ENCODE measurements at regions not wholly inside any gene's neighbourhood (a gene's known extent, or its start where the extent isn't known, plus 50 kb on each side); places are given as distances from the start of the nearest gene placed in this dataset.

GRCh38 chr6:167651318-167652041 lies 175.2 kb upstream of the AFDN start:
- Histone ChIP-seq H3K4me3 (ENCODE audit: control insufficient read depth in 2 of 3, extremely low read depth in 1 of 3, insufficient read depth in 2 of 3, low read depth in 1 of 3, low read length in 3 of 3) (no peak overlapping the region), H2AFZ (ENCODE audit: control insufficient read depth, low read length) (no peak overlapping the region), H3K27me3 (ENCODE audit: control insufficient read depth, extremely low read depth, insufficient read depth, low read length) (no peaks in the 10 kb centered on the region), H3K27ac (ENCODE audit: control insufficient read depth, insufficient read depth, low read length) (no peak overlapping the region), H4K20me1 (ENCODE audit: control insufficient read depth, extremely low read depth, insufficient read depth, low read length) (no peaks in the 10 kb centered on the region), H3K9me1 (ENCODE audit: control insufficient read depth, extremely low read depth, insufficient read depth, low read length) (no peaks in the 10 kb centered on the region), H3K9ac (ENCODE audit: control insufficient read depth, extremely low read depth, insufficient read depth, low read length) (no peak overlapping the region), H3K4me2 (ENCODE audit: control insufficient read depth, extremely low read depth, insufficient read depth, low read depth, low read length) (no peak overlapping the region), H3K4me1 (ENCODE audit: control insufficient read depth, extremely low read depth, insufficient read depth, low read length) (no peaks in the 10 kb centered on the region), H3K36me3 (ENCODE audit: control insufficient read depth in 2 of 2, extremely low read depth in 1 of 2, insufficient read depth in 2 of 2, low read length in 2 of 2) (no peaks in the 10 kb centered on the region), H3K79me2 (ENCODE audit: control insufficient read depth, insufficient read depth, low read length) (no peaks in the 10 kb centered on the region), H3K9me3 (ENCODE audit: control insufficient read depth, low read depth, low read length) (peaks cover 11% of the 10 kb centered on the region)
- dilution Hi-C loops (cut with MboI; ENCODE audit: extremely low pct_ligation_motif_present, low sequenced_read_pairs) = no loop called here
- FAIRE-seq (peak; percentile 76), DNase-seq (ENCODE audit: low read depth, low spot score) (no peak)
- no peak for TF ChIP-seq EZH2 (IDR thresholded peaks at IDR 0.05; ENCODE audit: low read length)
- TF ChIP-seq CTCF (optimal IDR thresholded peaks at IDR 0.05 in 1 of 3, IDR thresholded peaks at IDR 0.05 in 1 of 3, conservative IDR thresholded peaks at IDR 0.05 in 1 of 3; ENCODE audit: extremely low read depth in 1 of 3, insufficient read depth in 2 of 3, low read length in 3 of 3) = no peak

- Histone ChIP-seq H4K20me1 (ENCODE audit: control insufficient read depth, extremely low read depth, insufficient read depth, low read length) (no peaks in the 10 kb centered on the region), H2AFZ (ENCODE audit: control insufficient read depth, low read length) (no peak overlapping the region), H3K9ac (ENCODE audit: control insufficient read depth, extremely low read depth, insufficient read depth, low read length) (no peak overlapping the region), H3K9me1 (ENCODE audit: control insufficient read depth, extremely low read depth, insufficient read depth, low read length) (no peaks in the 10 kb centered on the region), H3K4me1 (ENCODE audit: control insufficient read depth, extremely low read depth, insufficient read depth, low read length) (no peaks in the 10 kb centered on the region), H3K27ac (ENCODE audit: control insufficient read depth, insufficient read depth, low read length) (no peak overlapping the region), H3K4me2 (ENCODE audit: control insufficient read depth, extremely low read depth, insufficient read depth, low read depth, low read length) (no peak overlapping the region), H3K36me3 (ENCODE audit: control insufficient read depth in 2 of 2, extremely low read depth in 1 of 2, insufficient read depth in 2 of 2, low read length in 2 of 2) (no peaks in the 10 kb centered on the region), H3K9me3 (ENCODE audit: control insufficient read depth, low read depth, low read length) (peaks cover 11% of the 10 kb centered on the region), H3K4me3 (ENCODE audit: control insufficient read depth in 2 of 3, extremely low read depth in 1 of 3, insufficient read depth in 2 of 3, low read depth in 1 of 3, low read length in 3 of 3) (no peak overlapping the region), H3K27me3 (ENCODE audit: control insufficient read depth, extremely low read depth, insufficient read depth, low read length) (no peaks in the 10 kb centered on the region), H3K79me2 (ENCODE audit: control insufficient read depth, insufficient read depth, low read length) (no peaks in the 10 kb centered on the region)
- no peak for FAIRE-seq
- dilution Hi-C loops (cut with MboI; ENCODE audit: extremely low pct_ligation_motif_present, low sequenced_read_pairs) = no loop called here
- no peak for DNase-seq (ENCODE audit: low read depth, low spot score)
- TF ChIP-seq EZH2 (IDR thresholded peaks at IDR 0.05; ENCODE audit: low read length) = no peak
- no peak for TF ChIP-seq CTCF (optimal IDR thresholded peaks at IDR 0.05 in 1 of 3, IDR thresholded peaks at IDR 0.05 in 1 of 3, conservative IDR thresholded peaks at IDR 0.05 in 1 of 3; ENCODE audit: extremely low read depth in 1 of 3, insufficient read depth in 2 of 3, low read length in 3 of 3)
Observed at GRCh38 chr6:167652042-167652700, 174.5 kb upstream of the AFDN start.

Data from keratinocyte (primary cell).